Esophagus muscularis mucosa (tissue), 4 donors: ENCODE measurements at regions not wholly inside any gene's neighbourhood (a gene's known extent, or its start where the extent isn't known, plus 50 kb on each side); places are given as distances from the start of the nearest gene placed in this dataset.
"Not testable (repeated sequence)": the region's sequence is repeated elsewhere in the genome, so short reads cannot be mapped to it uniquely, and the experiment has no call there.

Experiments used
- DNase-seq: peaks from one replicate; pipeline ENCODE4 v3.0.0-alpha.2; 2017; ENCODE audit errors: extremely low spot score
- H3K27ac ChIP-seq, 4 donors: fragments of 200-600 bp; sonication (generic); replicated peaks in 1 of 4; 1 replicate in 3 of 4; 2 replicates in 1 of 4; pipeline ENCODE4 v1.5.1; 2016 to 2019; ENCODE audit warnings: mild to moderate bottlenecking in 1 of 4
- H3K27me3 ChIP-seq, 4 donors: fragments of 200-600 bp; sonication (generic); one replicate each; pipeline versions ENCODE4 v1.5.1 to v1.6.0; 2016 to 2019
- H3K36me3 ChIP-seq, 4 donors: fragments of 200-600 bp; sonication (generic); one replicate each; pipeline ENCODE4 v1.5.1; 2016 to 2019
- H3K4me1 ChIP-seq, 4 donors: fragments of 200-600 bp; sonication (generic); one replicate each; pipeline ENCODE4 v1.5.1; 2016 to 2019
- H3K4me3 ChIP-seq, 4 donors: fragments of 200-600 bp; sonication (generic); 1 replicate in 2 of 4; 2 replicates in 2 of 4; pipeline ENCODE4 v1.5.1; 2016 to 2019; ENCODE audit warnings: mild to moderate bottlenecking in 4 of 4, moderate library complexity in 1 of 4
- H3K9me3 ChIP-seq, 4 donors: fragments of 200-600 bp; sonication (generic); 1 replicate in 3 of 4; 2 replicates in 1 of 4; pipeline ENCODE4 v1.5.1; 2016 to 2019
- CTCF ChIP-seq, 3 experiments: fragments of 200-600 bp in 2 of 3; fragments of 450-650 bp in 1 of 3; sonication (generic) in 2 of 3; IDR thresholded peaks; one replicate each; pipeline ENCODE4 v1.5.1; 2017 to 2019; ENCODE audit warnings: antibody characterized with exemption in 3 of 3, mild to moderate bottlenecking in 2 of 3, moderate library complexity in 1 of 3
- EP300 ChIP-seq: sonication (generic); formaldehyde crosslinking; IDR thresholded peaks from one replicate; pipeline ENCODE4 v1.6.1; 2017; ENCODE audit warnings: antibody characterized with exemption
- POLR2A ChIP-seq: fragments of 450-650 bp; IDR thresholded peaks from one replicate; pipeline ENCODE4 v1.6.1; 2017; ENCODE audit warnings: antibody characterized with exemption, moderate library complexity, mild to moderate bottlenecking, low read depth
- POLR2AphosphoS5 ChIP-seq, 2 donors: sonication (generic); formaldehyde crosslinking; IDR thresholded peaks; one replicate each; pipeline ENCODE4 v1.6.1; 2017; ENCODE audit warnings: antibody characterized with exemption in 2 of 2
- WGBS: methylation state at CpG from one replicate; pipeline ENCODE4 v1.1.5; 2018; 5-methylcytosine and 5-hydroxymethylcytosine counted together
- intact Hi-C: fragments of 100-400 bp; cut with DNase I; formaldehyde crosslinking; loops from one replicate; pipeline ENCODE4 v1.15.1; 2023

- H3K4me1 ChIP-seq = no peaks in the 10 kb centered on the region
- 67% methylated on average over 8 of the region's 8 CpGs for WGBS
- H3K27ac ChIP-seq = no peak overlapping the region
Measured at GRCh38 chr17:27954548-27955495, 61.7 kb upstream of the LYRM9 start.

GRCh38 chr17:27956601-27957445 lies 63.7 kb upstream of the LYRM9 start:
- WGBS = 68% methylated on average over 10 of the region's 13 CpGs

More at GRCh38 chr17:27954548-27955495, 61.7 kb upstream of the LYRM9 start:
- H3K27me3 ChIP-seq = peaks cover 0 to 32% (median 0%) of the 10 kb centered on the region in 4 donors
- DNase-seq = no peak
- no peak overlapping the region for H3K4me3 ChIP-seq
- TF ChIP-seq POLR2AphosphoS5 (IDR thresholded peaks at IDR 0.05) (no peak), EP300 (no peak), POLR2A (no peak), CTCF (IDR thresholded peaks at IDR 0.05) (no peak)
- intact Hi-C loops = no loop called here
- no peaks in the 10 kb centered on the region for H3K36me3 ChIP-seq
- no peaks in the 10 kb centered on the region for H3K9me3 ChIP-seq

GRCh38 chr17:27957446-27957793 lies 64.3 kb upstream of the LYRM9 start:
- peaks cover 0 to 38% (median 0%) of the 10 kb centered on the region in 4 donors for H3K27me3 ChIP-seq
- DNase-seq, H3K4me3 ChIP-seq, H3K4me1 ChIP-seq, H3K9me3 ChIP-seq, H3K27ac ChIP-seq, intact Hi-C loops, H3K36me3 ChIP-seq: not testable (repeated sequence)
- 74% methylated on average over 4 of the region's 4 CpGs for WGBS

More at GRCh38 chr17:27956601-27957445, 63.7 kb upstream of the LYRM9 start:
- no peak overlapping the region for H3K4me3 ChIP-seq
- TF ChIP-seq EP300 (no peak), POLR2A (no peak), POLR2AphosphoS5 (IDR thresholded peaks at IDR 0.05) (no peak), CTCF (IDR thresholded peaks at IDR 0.05) (no peak)
- H3K27ac ChIP-seq = no peak overlapping the region
- intact Hi-C loops = no loop called here
- H3K9me3 ChIP-seq = no peaks in the 10 kb centered on the region
- DNase-seq = no peak
- no peaks in the 10 kb centered on the region for H3K36me3 ChIP-seq
- H3K27me3 ChIP-seq = peaks cover 0 to 38% (median 0%) of the 10 kb centered on the region in 4 donors
- no peaks in the 10 kb centered on the region for H3K4me1 ChIP-seq

- no peaks in the 10 kb centered on the region for H3K4me1 ChIP-seq
- H3K9me3 ChIP-seq = no peaks in the 10 kb centered on the region
- DNase-seq = no peak
- 76% methylated on average over 3 of the region's 3 CpGs for WGBS
- no peaks in the 10 kb centered on the region for H3K36me3 ChIP-seq
- H3K4me3 ChIP-seq = no peak overlapping the region
- H3K27me3 ChIP-seq = peaks cover 0 to 36% (median 0%) of the 10 kb centered on the region in 4 donors
- TF ChIP-seq POLR2AphosphoS5 (IDR thresholded peaks at IDR 0.05) (no peak), POLR2A (no peak), EP300 (no peak), CTCF (IDR thresholded peaks at IDR 0.05) (no peak)
- intact Hi-C loops = no loop called here
- no peak overlapping the region for H3K27ac ChIP-seq
Measured at GRCh38 chr17:27958708-27959381, 65.7 kb upstream of the LYRM9 start.

- Histone ChIP-seq H3K4me1 (no peaks in the 10 kb centered on the region), H3K27ac (no peak overlapping the region), H3K9me3 (no peaks in the 10 kb centered on the region), H3K36me3 (no peaks in the 10 kb centered on the region), H3K4me3 (no peak overlapping the region), H3K27me3 (peaks cover 0 to 36% (median 0%) of the 10 kb centered on the region in 4 donors)
- DNase-seq = no peak
- TF ChIP-seq EP300 = no peak
- no peak for TF ChIP-seq POLR2A
- 48% methylated on average over 5 of the region's 5 CpGs for WGBS
- intact Hi-C loops = no loop called here
Measured at GRCh38 chr17:27959382-27959709, 66.2 kb upstream of the LYRM9 start.
